ENCODE measurements at regions not wholly inside any gene's neighbourhood (a gene's known extent, or its start where the extent isn't known, plus 50 kb on each side); places are given as distances from the start of the nearest gene placed in this dataset.

- TF ChIP-seq GATA2 (IDR thresholded peaks at IDR 0.05; ENCODE audit: low read depth, low read length) (no peak), GATA3 (IDR thresholded peaks at IDR 0.05; ENCODE audit: low read depth, low read length) (no peak)
Measured at GRCh38 chr20:24242763-24243162, 226.7 kb upstream of the SYNDIG1 start.

Data from SH-SY5Y (cell line).